Activated CD8-positive, alpha-beta memory T cell treated with anti-CD3 and anti-CD28 coated beads, Interleukin-2, amount 50 U/mL, for 24 hours (primary cell): ENCODE measurements at regions not wholly inside any gene's neighbourhood (a gene's known extent, or its start where the extent isn't known, plus 50 kb on each side); places are given as distances from the start of the nearest gene placed in this dataset.

Experiments
- DNase-seq: peaks from one replicate; pipeline ENCODE4 v3.0.0-alpha.2; 2020; ENCODE audit errors: extremely low read depth

- DNase-seq, result no peak
Measured at GRCh38 chr19:31160336-31160926, 188.8 kb downstream of the TSHZ3 start.

DNA sequence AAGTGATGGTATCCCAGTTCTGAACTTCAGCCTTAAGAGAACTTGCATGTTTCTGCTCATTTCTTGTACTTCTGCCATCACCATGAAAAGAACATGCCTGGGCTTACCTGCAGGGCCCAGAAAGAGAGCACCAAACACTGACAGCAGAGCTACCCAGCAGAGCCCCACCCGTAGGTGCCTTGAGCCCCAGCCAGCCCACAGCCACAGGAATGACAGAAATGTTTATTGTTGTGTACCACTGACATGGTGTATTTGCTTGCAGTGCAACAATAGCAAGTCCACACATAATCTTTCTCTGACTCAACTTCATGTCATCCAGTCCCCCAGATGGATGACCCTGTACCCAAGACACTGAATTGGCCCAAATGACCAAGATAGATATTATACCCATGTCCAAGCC lies 195.2 kb downstream of the TSHZ3 start:
- DNase-seq, result no peak

DNA sequence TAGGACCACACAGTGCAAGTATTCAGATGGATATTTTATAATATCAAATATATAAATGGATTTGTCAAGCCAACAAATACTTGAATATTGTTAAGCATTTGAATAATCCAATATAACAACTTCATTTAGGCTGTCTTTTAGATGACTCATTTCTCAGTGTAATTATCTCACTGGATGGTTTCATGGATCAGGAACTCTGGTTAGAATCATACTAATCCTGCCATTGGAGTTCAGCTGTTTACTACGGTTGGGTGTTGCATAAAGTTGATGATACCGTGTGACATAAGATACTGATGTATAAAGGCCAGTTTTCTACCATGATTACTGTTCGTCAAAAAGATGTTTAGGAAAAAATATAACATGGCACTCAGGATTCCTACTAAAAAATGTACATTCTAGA lies 196.3 kb downstream of the TSHZ3 start:
- DNase-seq, result no peak

DNA sequence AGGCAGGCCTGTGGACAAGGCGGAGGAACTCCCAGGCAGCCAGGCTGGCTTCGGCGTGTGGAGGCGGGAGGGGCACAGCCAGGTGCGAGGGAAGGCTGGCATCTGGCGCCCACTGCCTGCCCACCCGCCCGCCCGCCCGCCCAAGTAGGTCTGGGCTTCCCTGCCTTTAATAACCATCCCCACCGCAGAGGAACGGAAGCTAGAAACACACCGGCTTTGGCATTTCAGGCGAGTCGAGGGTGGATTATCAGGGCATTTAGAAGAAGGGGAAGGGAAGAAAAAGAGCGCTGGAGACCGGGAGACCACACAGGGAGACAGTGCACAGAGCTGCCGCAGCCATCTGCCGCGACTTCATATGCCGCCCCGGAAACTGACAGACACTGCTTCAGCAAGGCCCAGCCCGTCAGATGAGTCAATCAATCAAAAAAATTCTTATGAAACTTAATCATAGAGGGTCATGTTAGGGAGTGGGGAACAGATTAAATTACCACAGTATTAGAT lies 199.7 kb downstream of the TSHZ3 start:
- no peak for DNase-seq

- DNase-seq, result no peak
Measured at GRCh38 chr19:31148671-31149070, 200.6 kb downstream of the TSHZ3 start.

GRCh38 chr19:31147234-31147633 lies 202.0 kb downstream of the TSHZ3 start:
- no peak for DNase-seq

- DNase-seq, result no peak
Measured at GRCh38 chr19:31146546-31147183, 202.6 kb downstream of the TSHZ3 start.

DNA sequence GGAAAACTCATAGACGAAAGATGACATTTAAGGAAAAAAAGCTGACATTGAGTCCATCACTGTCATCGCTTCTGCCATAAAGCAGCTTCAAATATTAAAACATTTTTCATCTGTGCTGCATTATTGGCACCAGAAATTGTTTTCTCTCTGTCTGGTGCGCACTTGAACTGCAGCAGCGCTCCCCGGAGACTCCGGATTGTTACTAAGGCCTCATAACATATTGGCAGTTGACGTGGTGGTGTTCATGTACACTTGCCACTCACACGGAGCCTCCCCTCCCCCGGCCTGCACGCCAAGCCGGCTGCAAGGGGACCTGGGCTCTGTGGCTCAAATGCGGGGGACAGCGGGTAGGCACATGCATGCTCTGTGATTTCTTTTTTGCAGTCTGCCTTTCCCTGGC lies 203.2 kb downstream of the TSHZ3 start:
- no peak for DNase-seq

DNA sequence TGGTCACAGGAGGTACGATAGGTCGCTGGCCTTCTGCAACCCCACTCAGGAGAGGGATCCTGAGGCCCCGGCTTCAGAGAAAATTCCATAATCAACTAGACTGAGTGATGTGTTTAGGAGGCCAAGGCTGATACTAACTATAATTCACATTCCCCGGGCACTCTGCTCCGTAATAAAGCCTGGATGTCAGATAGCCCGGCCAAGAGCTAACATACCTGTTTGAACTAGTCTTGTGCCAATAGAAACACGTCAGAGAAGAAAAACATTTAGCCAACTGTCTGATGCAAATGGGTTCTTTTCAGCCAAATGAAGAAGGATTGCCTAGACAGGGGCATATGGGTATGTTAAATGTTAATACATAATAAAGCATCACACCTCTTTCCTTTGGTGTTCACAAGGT lies 204.2 kb downstream of the TSHZ3 start:
- no peak for DNase-seq

DNA sequence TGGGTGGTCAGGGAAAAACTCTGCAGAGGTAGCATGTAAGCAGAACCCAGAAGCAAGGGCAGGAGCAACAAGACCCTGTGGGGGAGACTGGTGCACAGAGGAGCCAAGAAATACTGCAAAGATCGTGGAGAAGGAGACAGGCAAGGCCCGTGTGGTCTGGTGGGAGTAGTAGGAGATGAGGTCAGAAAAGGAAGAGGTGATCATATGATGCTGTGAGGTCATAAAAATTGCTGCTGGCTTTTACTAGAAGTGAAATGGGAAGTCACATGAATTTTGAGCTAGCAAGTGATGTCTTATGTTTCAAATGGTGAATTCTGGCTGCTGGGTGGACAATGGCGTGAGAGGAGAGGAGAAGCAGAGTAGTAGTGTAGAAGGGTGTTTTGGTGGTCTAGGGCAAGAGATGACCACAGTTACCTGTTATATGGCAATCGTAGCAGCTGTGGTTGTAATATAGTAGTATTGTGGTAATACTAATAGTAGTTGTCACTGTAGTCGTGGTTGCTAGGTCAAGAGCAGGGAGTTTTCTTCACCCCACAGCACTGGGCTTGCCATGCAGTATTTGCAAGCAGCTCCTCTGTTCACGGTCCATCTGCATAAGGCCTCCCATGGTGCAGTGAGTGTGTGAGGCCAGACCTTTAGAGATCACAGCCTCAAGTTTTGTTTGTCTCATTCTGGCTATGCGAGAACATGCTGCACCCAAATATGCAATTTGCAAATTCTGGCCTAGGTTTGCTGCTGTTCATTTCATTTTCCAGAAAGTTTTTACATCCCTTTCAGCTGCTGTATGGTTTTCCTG lies 205.0 kb downstream of the TSHZ3 start:
- no peak for DNase-seq

DNA sequence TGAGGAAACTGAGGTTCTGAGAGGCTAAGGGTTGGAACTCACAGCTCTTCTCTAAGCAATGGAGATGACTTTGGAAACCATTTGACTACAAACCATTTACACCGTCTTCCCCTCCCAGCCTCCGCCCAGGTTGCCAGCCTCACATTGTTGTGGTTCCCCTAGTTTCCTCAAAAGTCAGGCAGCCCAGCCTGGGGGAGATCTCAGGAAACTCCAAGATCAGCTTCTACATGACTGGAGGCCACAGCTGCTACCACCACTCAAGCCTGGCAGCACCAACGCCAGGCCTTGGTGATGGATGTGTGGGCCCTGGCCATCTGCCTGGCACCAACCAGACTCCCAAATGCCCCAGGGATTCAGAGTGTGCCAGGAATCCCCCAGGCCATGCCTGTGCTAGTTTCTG lies 207.9 kb downstream of the TSHZ3 start:
- no peak for DNase-seq

DNA sequence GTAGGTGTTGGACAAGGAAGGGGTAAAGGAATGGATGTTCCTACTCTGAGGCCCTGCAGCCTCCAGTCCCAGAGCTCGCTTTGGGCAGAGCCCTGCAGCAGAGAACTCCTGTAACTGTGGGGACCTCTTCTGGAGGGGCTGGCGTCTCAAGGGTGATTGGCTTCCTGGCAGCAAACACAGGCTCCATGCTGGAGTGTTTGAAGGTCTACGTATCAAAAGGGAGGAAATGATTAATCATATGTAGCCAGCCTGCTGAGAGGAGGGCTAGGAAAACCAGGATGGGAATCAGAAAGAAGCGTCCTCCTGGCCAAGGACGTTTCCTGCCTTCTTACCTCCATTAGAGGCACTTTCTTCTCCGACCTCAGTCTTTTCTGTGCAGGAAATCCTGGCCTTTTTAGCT lies 208.5 kb downstream of the TSHZ3 start:
- no peak for DNase-seq

- DNase-seq, result no peak
Measured at GRCh38 chr19:31139871-31140505, 209.2 kb downstream of the TSHZ3 start.

GRCh38 chr19:31138077-31138476 lies 211.2 kb downstream of the TSHZ3 start:
- DNase-seq, result no peak

- no peak for DNase-seq
Measured at GRCh38 chr19:31135841-31136240, 213.4 kb downstream of the TSHZ3 start.

DNA sequence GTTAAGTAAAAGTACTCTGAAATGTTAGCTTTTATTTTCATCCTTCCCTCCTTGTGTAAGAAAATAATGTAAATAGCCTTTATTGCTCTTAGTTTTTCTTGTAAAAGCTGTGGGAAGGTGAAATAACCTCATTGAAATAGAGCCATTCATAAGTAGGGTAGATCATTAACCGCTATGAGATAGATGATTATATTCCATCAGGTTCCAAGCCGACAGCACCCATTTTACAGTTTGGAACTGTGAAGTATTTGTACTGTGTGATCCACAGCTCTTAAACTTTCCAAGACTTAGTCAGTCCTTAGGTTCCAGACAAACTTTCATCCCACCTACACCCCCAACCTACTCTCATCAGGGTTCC lies 216.5 kb downstream of the TSHZ3 start:
- no peak for DNase-seq

GRCh38 chr19:31128291-31128690 lies 220.9 kb downstream of the TSHZ3 start:
- DNase-seq, result no peak

DNA sequence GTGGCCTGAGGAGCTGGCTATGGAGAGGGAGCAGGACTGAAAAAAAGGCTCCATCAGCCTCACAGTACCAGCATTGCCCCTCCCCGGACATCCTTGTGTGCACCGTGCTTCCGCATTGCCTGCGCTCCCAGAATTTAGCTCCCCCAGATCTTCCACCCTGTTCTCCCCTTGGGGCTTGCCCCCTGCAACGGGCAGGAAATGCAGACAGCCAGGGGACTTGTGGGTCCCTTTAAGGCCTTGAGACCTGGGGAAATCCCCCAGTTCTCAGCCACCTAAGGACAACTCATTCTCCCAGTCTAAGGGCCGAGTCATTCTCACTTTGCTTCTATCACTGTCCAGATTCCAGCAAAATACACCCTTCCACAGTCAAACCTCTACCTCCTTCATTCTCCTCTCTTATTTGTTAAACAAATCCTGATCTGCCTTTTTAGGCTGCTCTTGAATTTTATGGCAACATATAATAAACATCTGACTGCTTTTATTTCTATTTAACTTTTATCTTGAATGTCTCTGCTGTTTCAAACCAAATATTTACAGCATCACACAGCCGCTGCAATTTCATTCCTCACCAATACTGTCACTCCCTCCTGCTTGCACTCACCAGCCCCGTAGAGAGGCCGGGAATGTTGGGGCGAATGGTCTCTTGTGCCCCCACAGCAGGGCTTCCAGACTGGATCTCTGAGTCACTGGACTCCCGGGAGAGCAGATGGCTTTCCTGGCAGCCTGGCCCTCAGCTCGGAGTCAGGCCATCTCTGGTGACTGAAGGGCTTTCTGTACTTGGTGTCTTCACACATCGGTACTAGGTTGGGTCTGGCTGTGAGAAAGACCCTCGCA lies 221.9 kb downstream of the TSHZ3 start:
- DNase-seq, result no peak

DNA sequence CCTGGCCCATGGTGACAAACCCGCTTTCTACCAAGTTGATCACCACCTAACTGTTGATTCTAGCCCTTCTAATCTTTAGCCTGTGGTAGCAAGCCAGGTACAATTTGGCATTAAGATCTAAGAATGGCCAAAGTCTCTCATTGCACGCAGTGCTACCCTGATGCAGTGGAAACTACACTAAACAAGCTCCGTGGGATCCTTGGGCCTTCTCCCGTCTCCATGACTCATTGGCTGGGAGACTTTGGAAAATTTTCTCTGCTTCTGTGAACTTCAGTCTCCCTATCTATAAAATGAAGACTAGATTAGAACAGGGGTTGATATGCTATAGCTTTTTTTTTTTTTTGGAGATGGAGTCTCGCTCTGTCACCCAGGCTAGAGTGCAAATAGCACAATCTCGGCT lies 223.0 kb downstream of the TSHZ3 start:
- no peak for DNase-seq

DNA sequence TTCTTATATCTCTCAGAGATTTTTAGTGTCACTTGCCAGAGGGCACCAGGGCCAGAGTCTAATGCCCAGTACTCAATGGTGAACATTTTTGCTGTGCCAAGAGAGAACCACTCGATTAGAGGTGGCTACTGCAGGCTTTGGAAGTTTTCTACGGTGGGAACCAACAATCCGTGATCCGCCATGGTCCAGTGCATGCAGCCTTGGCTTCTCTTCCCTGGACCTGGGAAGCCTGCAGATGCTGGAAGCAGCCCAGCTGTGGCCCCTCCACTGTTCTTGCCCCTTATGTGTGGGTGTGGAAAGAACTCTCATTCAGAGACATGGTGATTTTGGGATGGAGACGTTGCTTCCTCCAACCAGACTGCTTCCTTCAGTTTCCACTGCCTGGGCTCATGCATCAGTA lies 224.2 kb downstream of the TSHZ3 start:
- no peak for DNase-seq

DNA sequence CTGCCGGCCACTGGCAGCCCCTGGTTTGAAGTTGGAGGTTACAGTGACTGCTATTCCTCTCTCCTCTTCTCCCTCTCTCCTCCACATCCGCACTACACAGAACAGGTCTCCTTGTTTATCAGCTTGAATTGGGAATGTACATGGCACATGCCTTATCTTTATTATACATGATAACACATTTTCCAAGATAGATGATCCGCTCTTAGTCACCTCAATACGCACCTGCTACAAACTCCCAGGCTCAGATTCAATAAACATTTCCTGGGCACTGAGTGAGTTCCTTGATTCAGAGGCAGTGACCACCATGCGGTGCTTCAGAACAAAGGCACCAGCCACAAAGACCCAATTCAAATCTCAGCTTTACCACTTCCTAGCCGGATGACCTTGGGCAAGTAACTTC lies 227.7 kb downstream of the TSHZ3 start:
- DNase-seq, result no peak

DNA sequence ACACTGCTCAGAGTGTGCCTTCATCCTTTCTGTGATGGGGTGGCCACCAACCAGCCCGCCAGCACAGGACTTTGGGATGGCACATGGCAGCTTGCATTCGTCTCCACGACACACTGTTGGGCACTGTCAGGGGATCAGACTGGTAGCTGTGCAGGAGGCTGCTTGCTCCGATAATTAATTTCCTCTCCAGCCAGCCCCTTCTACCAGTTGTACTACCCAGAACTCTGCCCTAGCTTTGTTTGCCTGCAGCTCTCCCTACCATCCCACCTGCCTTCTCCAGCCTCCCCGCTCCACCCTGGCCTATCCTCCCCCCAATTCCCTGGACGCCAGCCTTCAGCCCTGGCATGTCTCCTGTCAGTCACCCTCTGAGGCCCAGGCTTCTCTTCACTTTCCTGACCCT lies 228.3 kb downstream of the TSHZ3 start:
- DNase-seq, result no peak
